DND-41 (cell line): ENCODE measurements at regions not wholly inside any gene's neighbourhood (a gene's known extent, or its start where the extent isn't known, plus 50 kb on each side); places are given as distances from the start of the nearest gene placed in this dataset.

ENCODE experiments used
- ATAC-seq: fragments of 200-7000 bp; cut with Tn5 transposase; 3 replicates; pipeline ENCODE4 v1.9.1; 2021; ENCODE audit warnings: low read depth; ENCODE audit not compliant: insufficient read depth
- DNase-seq: peaks from one replicate; pipeline ENCODE4 v3.0.0-alpha.2; 2020
- H2AFZ ChIP-seq: 2 replicates; pipeline ENCODE4 v1.6.0; 2012; ENCODE audit warnings: low read depth, low read length
- H3K27ac ChIP-seq: 2 replicates; pipeline ENCODE4 v1.5.1; 2012; ENCODE audit warnings: low read length, inconsistent platforms
- H3K27me3 ChIP-seq: fragments of 200-600 bp; sonication (generic); 2 replicates; pipeline ENCODE4 v1.6.0; 2012; ENCODE audit warnings: low read length, mild to moderate bottlenecking, inconsistent platforms; ENCODE audit not compliant: insufficient read depth, poor library complexity
- H3K36me3 ChIP-seq: 2 replicates; pipeline ENCODE4 v1.5.1; 2012; ENCODE audit warnings: low read length, inconsistent platforms; ENCODE audit not compliant: insufficient read depth
- H3K4me1 ChIP-seq: 2 replicates; pipeline ENCODE4 v1.5.1; 2012; ENCODE audit warnings: mild to moderate bottlenecking, low read length; ENCODE audit not compliant: insufficient read depth
- H3K4me2 ChIP-seq: 2 replicates; pipeline ENCODE4 v1.6.0; 2012; ENCODE audit warnings: mild to moderate bottlenecking, moderate library complexity, low read length, inconsistent platforms; ENCODE audit not compliant: insufficient read depth
- H3K4me3 ChIP-seq, 2 experiments: fragments of 200-600 bp in 1 of 2; shearing (Covaris generic) in 1 of 2; 2 replicates each; pipeline ENCODE4 v1.5.1; 2012 to 2016; ENCODE audit warnings: inconsistent platforms in 2 of 2, low read length in 2 of 2, mild to moderate bottlenecking in 2 of 2, low read depth in 1 of 2, moderate library complexity in 1 of 2
- H3K79me2 ChIP-seq: 2 replicates; pipeline ENCODE4 v1.6.0; 2012; ENCODE audit warnings: low read length, inconsistent platforms; ENCODE audit not compliant: insufficient read depth
- H3K9ac ChIP-seq: 2 replicates; pipeline ENCODE4 v1.6.0; 2012; ENCODE audit warnings: low read depth, mild to moderate bottlenecking, inconsistent platforms, low read length, moderate library complexity
- H3K9me3 ChIP-seq: 2 replicates; pipeline ENCODE4 v1.5.1; 2012; ENCODE audit warnings: low read length, moderate library complexity, mild to moderate bottlenecking, inconsistent platforms; ENCODE audit not compliant: insufficient read depth, severe bottlenecking
- H4K20me1 ChIP-seq: 2 replicates; pipeline ENCODE4 v1.6.0; 2012; ENCODE audit warnings: low read length; ENCODE audit not compliant: insufficient read depth
- EZH2 ChIP-seq: IDR thresholded peaks from 3 replicates; pipeline ENCODE4 v1.6.1; 2012; ENCODE audit warnings: borderline replicate concordance, low read depth, mild to moderate bottlenecking, moderate library complexity, low read length, inconsistent platforms; ENCODE audit not compliant: severe bottlenecking
- TF ChIP-seq, protein P1 (sequence below): IDR thresholded peaks from 2 replicates; pipeline ENCODE4 v1.5.1; 2012; ENCODE audit warnings: borderline replicate concordance, low read length, moderate library complexity, mild to moderate bottlenecking; ENCODE audit not compliant: poor library complexity, severe bottlenecking; ENCODE audit errors: extremely low read depth

DNA sequence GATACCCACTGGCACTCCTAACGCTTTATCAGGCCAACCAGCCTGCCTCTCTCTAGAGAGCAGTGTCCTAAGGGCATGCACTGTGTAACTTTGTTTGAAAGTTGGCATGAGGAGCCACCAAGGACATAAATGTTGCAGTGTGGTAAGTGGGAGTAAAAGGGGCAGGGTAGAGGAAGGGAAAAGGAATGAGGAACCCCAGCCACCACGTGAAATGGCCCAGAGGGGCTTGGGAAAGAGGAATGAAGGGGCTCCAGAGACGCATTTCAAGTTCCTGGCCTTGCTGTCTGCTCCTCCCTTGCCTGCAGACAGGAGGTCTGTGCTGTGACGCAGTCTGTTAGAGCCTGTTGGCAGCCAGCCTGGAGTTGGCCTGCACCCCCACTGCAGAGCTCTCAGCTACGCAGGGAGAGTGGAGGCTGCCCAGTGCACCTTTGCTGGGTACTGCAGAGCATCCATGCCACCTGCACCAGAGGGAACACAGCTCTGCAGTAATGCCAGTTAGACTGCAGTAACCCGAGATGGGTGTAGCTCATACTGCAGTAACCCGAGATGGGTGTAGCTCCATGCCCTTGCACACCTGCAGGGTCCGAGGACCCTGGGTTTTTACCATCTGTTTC lies 86.8 kb upstream of the SNAP25 start:
- no peak overlapping the region for H3K9ac ChIP-seq
- no peak overlapping the region for H3K27ac ChIP-seq
- H3K27me3 ChIP-seq = no peaks in the 10 kb centered on the region
- H4K20me1 ChIP-seq = no peaks in the 10 kb centered on the region
- no peak overlapping the region for H3K4me3 ChIP-seq
- DNase-seq = no peak
- H2AFZ ChIP-seq = no peak overlapping the region
- H3K4me1 ChIP-seq = no peaks in the 10 kb centered on the region
- H3K4me2 ChIP-seq = no peak overlapping the region
- TF ChIP-seq, protein P1, sequence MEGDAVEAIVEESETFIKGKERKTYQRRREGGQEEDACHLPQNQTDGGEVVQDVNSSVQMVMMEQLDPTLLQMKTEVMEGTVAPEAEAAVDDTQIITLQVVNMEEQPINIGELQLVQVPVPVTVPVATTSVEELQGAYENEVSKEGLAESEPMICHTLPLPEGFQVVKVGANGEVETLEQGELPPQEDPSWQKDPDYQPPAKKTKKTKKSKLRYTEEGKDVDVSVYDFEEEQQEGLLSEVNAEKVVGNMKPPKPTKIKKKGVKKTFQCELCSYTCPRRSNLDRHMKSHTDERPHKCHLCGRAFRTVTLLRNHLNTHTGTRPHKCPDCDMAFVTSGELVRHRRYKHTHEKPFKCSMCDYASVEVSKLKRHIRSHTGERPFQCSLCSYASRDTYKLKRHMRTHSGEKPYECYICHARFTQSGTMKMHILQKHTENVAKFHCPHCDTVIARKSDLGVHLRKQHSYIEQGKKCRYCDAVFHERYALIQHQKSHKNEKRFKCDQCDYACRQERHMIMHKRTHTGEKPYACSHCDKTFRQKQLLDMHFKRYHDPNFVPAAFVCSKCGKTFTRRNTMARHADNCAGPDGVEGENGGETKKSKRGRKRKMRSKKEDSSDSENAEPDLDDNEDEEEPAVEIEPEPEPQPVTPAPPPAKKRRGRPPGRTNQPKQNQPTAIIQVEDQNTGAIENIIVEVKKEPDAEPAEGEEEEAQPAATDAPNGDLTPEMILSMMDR = no peak
- TF ChIP-seq EZH2 = no peak
- H3K36me3 ChIP-seq = no peaks in the 10 kb centered on the region
- no peaks in the 10 kb centered on the region for H3K9me3 ChIP-seq
- ATAC-seq = no peak
- H3K79me2 ChIP-seq = no peaks in the 10 kb centered on the region

DNA sequence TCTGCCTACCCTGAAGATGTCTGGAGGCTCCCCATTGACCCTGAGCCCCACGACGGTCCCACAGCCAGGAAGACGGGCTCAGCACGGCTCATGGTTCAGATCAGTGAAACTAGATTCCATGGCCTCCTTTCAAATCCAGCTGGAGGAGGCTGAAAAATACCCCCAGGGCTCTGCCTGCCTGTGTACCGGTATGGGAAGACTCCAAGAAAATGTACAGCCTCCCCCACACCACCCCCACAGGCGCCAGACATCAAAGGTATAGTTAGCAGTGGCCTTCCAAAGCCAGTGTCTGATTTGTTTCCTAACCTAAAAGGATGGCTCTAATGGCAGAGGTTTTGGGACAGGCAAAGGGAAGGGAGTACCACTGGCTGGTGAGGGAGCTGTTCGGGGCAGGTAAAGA lies 86.2 kb upstream of the SNAP25 start:
- Histone ChIP-seq H3K27ac (no peak overlapping the region), H3K4me3 (no peak overlapping the region), H4K20me1 (no peaks in the 10 kb centered on the region), H3K27me3 (no peaks in the 10 kb centered on the region), H3K9me3 (no peaks in the 10 kb centered on the region), H3K4me2 (no peak overlapping the region), H3K9ac (no peak overlapping the region), H3K79me2 (no peaks in the 10 kb centered on the region), H3K36me3 (no peaks in the 10 kb centered on the region), H3K4me1 (no peaks in the 10 kb centered on the region), H2AFZ (no peak overlapping the region)
- no peak for ATAC-seq
- TF ChIP-seq, protein P1 = no peak
- no peak for TF ChIP-seq EZH2
- DNase-seq = no peak

DNA sequence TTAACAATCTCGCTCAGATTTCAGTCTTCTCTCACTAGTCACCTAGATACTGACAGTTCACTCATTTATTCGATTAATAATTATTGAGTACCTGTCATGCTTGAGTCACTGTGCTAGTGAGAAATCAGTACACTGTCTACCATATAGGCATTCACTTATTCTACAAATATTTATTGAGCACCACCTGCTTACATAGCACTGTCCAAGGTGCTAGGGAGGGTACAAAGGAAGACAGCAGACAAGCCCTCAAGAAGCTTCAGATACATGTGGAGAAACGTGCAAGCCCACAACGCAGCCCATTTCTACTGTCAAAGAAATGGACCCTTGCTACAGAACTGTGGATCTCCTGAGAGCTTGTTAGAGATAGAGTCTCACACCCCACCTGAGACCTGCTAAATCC lies 85.1 kb upstream of the SNAP25 start:
- Histone ChIP-seq H4K20me1 (no peaks in the 10 kb centered on the region), H3K79me2 (no peaks in the 10 kb centered on the region), H2AFZ (no peak overlapping the region), H3K27me3 (no peaks in the 10 kb centered on the region), H3K4me1 (no peaks in the 10 kb centered on the region), H3K36me3 (no peaks in the 10 kb centered on the region), H3K9ac (no peak overlapping the region), H3K9me3 (no peaks in the 10 kb centered on the region), H3K27ac (no peak overlapping the region), H3K4me2 (no peak overlapping the region), H3K4me3 (no peak overlapping the region)
- no peak for DNase-seq
- ATAC-seq = no peak
- TF ChIP-seq, protein P1 = no peak
- TF ChIP-seq EZH2 = no peak

DNA sequence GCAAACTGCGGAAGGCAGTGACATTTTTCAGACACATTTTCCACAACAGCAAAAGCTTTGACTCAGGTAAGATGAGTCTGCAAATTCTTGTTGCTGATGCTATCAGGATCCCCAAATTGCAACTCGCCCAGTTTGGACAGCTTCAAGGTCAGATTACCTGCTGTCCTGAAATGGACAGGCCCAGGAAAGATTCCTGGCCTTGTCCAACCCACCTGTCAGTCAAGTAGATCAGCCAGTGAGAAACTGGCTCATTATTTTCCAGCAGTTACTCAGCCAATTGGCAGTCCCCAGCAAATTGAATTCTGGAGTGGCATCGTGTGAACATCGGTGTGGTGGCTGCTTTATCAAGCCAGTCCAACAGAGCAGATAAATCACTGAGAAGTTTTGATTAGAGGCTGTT lies 84.5 kb upstream of the SNAP25 start:
- no peak overlapping the region for H3K9ac ChIP-seq
- no peak overlapping the region for H3K27ac ChIP-seq
- H3K79me2 ChIP-seq = no peaks in the 10 kb centered on the region
- H3K9me3 ChIP-seq = no peaks in the 10 kb centered on the region
- no peak overlapping the region for H3K4me2 ChIP-seq
- DNase-seq = no peak
- no peaks in the 10 kb centered on the region for H3K4me1 ChIP-seq
- no peaks in the 10 kb centered on the region for H4K20me1 ChIP-seq
- no peak overlapping the region for H3K4me3 ChIP-seq
- H2AFZ ChIP-seq = no peak overlapping the region
- H3K36me3 ChIP-seq = no peaks in the 10 kb centered on the region
- no peak for ATAC-seq
- H3K27me3 ChIP-seq = no peaks in the 10 kb centered on the region
- TF ChIP-seq EZH2 = no peak
- TF ChIP-seq, protein P1 = no peak
